NOMO-1 (cell line): ENCODE measurements at regions not wholly inside any gene's neighbourhood (a gene's known extent, or its start where the extent isn't known, plus 50 kb on each side); places are given as distances from the start of the nearest gene placed in this dataset.
"Not testable (repeated sequence)": the region's sequence is repeated elsewhere in the genome, so short reads cannot be mapped to it uniquely, and the experiment has no call there.

Experiments
- DNase-seq, 2 experiments: peaks; one replicate each; lab custom pipeline; 2025; ENCODE audit not compliant: unreplicated experiment in 2 of 2; lab: John Stamatoyannopoulos, UW

DNA sequence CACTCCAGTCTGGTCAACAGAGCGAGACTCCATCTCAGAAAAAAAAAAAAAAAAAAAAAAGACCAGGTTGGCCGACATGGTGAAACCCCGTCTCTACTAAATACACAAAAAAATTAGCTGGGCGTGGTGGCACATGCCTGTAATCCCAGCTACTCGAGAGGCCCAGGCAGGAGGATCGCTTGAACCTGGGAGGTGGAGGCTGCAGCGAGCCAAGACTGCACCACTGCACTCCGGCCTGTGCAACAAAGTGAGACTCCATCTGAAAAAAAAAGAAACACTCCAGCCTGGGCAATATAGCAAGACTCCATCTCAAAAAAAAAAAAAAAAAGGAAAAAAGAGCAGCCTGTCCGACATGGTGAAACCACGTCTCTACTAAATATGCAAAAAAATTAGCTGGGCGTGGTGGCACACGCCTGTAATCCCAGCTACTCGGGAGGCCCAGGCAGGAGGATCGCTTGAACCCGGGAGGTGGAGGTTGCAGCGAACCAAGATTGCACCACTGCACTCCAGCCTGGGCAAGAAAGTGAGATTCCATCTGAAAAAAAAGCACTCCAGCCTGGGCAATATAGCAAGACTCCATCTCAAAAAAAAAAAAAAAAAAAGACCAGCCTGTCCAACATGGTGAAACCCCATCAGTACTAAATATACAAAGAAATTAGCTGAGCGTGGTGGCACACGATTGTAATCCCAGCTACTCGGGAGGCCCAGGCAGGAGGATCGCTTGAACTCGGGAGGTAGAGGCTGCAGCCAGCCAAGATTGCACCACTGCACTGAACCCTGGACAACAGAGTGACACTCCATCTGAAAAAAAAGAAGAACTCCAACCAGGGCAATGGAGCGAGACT lies 343.3 kb upstream of the PLGLB2 start:
- not testable (repeated sequence) for DNase-seq

DNA sequence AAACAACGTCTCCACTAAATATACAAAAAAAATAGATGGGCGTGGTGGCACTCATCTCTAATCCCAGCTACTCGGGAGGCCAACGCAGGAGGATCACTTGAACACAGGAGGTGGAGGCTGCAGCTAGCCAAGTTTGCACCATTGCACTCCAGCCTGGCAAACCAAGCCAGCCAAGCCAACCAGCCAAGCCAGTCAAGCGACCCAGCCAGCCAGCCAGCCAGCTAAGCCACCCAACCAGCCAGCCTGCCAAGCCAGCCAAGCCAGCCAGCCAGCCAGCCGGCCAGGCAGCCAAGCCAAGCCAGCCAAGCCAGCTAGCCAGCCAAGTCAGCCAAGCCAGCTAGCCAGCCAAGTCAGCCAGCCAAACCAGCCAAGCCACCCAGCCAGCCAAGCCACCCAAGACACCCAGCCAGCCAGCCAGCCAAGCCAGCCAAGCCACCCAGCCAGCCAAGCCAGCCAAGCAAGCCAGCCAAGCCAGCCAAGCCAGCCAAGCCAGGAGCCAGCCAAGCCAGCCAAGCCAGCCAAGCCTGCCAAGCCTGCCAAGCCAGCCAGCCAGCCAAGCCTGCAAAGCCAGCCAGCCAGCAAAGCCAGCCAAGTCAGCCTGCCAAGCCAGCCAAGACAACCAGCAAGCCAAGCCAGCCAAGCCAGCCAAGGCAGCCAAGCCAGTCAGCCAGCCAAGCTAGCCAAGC lies 342.2 kb upstream of the PLGLB2 start:
- not testable (repeated sequence) for DNase-seq

DNA sequence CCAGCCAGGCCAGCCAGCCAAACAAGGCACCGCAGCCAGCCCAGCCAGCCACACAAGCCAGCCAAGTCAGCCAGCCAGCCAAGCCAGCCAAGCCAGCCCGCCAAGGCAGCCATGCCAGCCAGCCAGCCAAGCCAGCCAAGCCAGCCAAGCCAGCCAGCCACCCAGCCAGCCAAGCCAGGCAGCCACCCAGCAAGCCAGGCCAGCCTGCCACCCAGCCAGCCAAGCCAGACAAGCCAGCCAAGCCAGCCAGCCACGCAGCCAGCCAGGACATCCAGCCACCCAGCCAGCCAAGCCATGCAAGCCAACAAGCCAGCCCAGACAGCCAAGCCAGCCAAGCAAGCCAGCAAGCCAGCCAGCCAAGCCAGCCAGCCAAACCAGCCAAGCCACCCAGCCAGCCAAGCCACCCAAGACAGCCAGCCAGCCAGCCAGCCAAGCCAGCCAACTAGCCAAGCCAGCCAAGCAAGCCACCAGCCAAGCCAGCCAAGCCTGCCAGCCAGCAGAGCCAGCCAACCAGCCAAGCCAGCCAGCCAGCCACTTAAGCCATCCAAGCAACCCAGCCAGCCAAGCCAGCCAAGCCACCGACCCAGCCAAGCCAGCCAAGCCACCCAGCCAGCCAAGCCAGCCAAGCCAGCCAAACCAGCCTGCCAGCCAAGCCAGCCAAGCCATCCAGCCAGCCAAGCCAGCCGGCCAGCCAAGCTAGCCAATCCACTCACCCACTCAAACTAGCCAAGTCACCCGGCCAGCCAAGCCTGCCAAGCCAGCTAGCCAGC lies 341.3 kb upstream of the PLGLB2 start:
- DNase-seq: not testable (repeated sequence)

DNA sequence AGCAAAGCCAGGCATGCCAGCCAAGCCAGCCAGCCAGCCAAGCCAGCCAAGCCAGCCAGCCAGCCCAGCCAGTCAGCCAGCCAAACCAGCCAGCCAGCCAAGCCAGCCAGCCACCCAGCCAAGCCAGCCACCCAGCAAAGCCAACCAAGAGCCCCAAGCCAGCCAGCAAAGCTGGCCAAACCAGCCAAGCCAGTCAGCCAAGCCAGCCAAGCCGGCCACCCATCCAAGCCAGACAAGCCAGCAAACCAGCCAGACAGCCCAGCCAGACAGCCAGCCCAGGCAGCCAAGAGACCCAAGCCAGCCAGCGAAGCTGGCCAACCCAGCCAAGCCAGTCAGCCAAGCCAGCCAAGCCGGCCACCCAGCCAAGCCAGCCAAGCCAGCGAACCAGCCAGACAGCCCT lies 338.3 kb upstream of the PLGLB2 start:
- not testable (repeated sequence) for DNase-seq

DNA sequence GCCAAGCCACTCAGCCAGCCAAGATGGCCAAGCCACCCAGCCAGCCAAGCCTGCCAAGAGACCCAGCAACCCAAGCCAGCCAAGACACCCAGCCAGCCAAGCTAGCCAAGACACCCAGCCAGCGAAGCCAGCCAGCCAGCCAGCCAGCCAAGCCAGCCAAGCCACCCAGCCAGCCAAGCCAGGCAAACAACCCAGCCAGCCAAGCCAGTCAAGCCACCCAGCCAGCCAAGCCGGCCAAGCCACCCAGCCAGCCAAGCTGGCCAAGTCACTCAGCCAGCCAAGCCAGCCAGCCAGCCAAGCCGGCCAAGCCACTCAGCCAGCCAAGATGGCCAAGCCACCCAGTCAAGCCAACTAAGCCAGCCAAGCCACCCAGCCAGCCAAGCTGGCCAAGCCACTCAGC lies 337.5 kb upstream of the PLGLB2 start:
- not testable (repeated sequence) for DNase-seq

DNA sequence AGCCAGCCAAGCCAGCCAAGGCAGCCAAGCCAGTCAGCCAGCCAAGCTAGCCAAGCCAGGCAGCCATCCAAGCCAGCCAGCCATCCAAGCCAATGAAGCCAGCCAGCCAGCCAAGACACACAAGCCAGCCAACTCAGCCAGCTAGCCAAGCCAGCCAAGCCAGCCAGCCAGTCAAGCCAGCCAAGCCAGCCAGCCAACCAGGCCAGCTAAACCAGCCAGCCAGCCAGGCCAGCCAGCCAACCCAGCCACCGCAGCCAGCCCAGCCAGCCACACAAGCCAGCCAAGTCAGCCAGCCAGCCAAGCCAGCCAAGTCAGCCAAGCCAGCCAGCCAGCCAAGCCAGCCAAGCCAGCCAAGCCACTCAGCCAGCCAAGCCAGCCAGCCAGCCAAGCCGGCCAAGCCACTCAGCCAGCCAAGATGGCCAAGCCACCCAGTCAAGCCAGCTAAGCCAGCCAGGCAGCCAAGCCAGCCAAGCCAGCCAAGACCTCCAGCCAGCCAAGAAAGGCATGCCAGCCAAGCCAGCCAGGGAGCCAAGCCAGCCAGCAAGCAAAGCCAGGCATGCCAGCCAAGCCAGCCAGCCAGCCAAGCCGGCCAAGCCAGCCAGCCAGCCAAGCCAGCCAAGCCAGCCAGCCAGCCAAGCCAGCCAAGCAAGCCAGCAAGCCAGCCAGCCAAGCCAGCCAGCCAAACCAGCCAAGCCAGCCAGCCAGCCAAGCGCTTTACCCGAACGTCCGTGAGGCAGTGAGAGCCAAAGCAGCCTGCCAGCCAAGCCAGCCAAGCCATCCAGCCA lies 335.7 kb upstream of the PLGLB2 start:
- DNase-seq: not testable (repeated sequence)

DNA sequence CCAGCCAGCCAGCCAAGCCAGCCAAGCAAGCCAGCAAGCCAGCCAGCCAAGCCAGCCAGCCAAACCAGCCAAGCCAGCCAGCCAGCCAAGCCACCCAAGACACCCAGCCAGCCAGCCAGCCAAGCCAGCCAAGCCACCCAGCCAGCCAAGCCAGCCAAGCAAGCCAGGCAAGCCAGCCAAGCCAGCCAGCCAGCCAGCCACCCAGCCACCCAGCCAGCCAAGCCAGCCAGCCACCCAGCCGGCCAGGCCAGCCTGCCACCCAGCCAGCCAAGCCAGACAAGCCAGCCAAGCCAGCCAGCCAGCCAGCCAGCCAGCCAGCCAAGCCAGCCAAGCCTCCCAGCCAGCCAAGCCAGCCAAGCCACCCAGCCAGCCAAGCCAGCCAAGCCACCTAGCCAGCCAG lies 333.6 kb upstream of the PLGLB2 start:
- DNase-seq: not testable (repeated sequence)

DNA sequence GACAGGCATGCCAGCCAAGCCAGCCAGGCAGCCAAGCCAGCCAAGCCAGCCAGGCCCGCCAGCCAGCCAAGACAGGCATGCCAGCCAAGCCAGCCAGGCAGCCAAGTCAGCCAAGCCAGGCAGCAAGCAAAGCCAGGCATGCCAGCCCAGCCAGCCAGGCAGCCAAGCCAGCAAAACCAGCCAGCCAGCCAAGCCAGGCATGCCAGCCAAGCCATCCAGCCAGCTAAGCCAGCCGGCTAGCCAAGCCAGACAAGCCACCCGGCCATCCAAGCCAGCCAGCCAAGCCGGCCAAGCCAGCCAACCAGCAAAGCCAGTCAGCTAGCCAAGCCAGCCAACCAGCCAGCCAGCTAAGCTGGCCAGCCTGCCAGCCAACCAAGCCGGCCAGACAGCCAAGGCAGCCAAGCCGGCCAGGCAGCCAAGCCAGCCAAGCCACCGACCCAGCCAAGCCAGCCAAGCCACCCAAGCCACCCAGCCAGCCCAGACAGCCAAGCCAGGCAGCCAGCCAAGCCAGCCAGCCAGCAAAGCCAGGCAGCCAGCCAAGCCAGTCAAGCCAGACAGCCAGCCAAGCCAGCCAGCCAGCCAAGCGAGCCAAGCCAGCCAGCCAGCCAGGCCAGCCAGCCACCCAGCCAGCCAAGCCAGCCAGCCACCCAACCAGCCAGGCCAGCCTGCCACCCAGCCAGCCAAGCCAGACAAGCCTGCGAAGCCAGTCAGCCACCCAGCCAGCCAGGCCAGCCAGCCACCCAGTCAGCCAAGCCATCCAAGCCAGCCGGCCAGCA lies 332.9 kb upstream of the PLGLB2 start:
- DNase-seq: not testable (repeated sequence)

DNA sequence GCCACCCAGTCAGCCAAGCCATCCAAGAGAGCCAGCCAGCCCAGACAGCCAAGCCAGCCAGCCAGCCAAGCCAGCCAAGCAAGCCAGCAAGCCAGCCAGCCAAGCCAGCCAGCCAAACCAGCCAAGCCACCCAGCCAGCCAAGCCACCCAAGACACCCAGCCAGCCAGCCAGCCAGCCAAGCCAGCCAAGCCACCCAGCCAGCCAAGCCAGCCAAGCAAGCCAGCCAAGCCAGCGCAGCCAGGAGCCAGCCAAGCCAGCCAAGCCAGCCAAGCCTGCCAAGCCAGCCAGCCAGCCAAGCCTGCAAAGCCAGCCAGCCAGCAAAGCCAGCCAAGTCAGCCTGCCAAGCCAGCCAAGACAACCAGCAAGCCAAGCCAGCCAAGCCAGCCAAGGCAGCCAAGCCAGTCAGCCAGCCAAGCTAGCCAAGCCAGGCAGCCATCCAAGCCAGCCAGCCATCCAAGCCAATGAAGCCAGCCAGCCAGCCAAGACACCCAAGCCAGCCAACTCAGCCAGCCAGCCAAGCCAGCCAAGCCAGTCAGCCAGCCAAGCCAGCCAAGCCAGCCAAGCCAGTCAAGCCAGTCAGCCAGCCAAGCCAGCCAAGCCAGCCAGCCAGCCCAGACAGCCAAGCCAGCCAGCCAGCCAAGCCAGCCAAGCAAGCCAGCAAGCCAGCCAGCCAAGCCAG lies 332.2 kb upstream of the PLGLB2 start:
- DNase-seq: not testable (repeated sequence)

DNA sequence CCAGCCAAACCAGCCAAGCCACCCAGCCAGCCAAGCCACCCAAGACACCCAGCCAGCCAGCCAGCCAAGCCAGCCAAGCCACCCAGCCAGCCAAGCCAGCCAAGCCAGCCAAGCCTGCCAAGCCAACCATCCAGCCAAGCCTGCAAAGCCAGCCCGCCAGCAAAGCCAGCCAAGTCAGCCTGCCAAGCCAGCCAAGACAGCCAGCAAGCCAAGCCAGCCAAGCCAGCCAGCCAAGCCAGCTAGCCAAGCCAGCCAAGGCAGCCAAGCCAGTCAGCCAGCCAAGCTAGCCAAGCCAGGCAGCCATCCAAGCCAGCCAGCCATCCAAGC lies 331.7 kb upstream of the PLGLB2 start:
- DNase-seq: not testable (repeated sequence)

DNA sequence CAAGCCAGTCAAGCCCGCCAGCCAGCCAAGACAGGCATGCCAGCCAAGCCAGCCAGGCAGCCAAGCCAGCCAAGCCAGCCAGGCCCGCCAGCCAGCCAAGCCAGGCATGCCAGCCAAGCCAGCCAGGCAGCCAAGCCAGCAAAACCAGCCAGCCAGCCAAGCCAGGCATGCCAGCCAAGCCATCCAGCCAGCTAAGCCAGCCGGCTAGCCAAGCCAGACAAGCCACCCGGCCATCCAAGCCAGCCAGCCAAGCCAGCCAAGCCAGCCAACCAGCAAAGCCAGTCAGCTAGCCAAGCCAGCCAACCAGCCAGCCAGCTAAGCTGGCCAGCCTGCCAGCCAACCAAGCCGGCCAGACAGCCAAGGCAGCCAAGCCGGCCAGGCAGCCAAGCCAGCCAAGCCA lies 330.7 kb upstream of the PLGLB2 start:
- DNase-seq: not testable (repeated sequence)

DNA sequence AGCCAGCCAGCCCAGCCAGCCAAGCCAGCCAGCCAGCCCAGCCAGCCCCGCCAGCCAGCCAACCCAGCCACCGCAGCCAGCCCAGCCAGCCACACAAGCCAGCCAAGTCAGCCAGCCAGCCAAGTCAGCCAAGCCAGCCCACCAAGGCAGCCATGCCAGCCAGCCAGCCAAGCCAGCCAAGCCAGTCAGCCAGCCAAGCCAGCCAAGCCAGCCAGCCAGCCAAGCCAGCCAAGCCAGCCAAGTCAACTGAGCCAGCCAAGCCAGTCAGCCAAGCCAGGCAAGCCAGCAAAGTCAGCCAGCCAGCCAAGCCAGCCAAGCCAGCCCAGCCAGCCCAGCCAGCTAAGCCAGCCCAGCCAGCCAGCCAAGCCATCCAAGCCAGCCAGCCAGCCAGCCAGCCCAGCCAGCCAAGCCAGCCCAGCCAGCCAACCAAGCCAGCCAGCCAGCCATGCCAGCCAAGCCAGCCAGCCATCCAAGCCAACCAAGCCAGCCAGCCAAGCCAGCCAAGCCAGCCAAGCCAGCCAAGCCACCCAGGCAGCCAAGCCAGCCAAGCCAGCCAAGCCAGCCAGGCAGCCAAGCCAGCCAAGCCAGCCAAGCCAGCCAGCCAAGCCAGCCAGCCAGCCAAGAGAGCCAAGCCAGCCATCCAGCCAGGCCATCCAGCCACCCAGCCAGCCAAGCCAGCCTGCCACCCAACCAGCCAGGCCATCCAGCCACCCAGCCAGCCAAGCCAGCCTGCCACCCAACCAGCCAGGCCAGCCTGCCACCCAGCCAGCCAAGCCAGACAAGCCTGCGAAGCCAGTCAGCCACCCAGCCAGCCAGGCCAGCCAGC lies 329.9 kb upstream of the PLGLB2 start:
- not testable (repeated sequence) for DNase-seq

DNA sequence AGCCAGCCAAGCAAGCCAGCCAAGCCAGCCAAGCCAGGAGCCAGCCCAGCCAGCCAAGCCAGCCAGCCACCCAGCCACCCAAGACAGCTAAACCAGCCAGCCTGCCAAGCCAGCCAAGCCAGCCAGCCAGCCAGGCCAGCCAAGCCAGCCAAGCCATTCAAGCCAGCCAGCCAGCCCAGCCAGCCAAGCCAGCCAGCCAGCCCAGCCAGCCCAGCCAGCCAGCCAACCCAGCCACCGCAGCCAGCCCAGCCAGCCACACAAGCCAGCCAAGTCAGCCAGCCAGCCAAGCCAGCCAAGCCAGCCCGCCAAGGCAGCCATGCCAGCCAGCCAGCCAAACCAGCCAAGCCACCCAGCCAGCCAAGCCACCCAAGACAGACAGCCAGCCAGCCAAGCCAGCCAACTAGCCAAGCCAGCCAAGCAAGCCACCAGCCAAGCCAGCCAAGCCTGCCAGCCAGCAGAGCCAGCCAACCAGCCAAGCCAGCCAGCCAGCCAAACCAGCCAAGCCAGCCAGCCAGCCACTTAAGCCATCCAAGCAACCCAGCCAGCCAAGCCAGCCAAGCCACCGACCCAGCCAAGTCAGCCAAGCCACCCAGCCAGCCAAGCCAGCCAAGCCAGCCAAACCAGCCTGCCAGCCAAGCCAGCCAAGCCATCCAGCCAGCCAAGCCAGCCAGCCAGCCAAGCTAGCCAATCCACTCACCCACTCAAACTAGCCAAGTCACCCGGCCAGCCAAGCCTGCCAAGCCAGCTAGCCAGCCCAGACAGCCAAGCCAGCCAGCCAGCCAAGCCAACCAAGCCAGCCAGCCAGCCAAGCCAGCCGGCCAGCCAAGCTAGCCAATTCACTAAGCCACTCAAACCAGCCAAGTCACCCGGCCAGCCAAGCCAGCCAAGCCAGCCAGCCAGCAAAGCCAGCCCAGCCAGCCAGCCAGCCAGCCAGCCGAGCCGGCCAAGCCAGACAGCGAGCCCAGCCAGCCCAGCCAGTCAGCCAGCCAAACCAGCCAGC lies 328.8 kb upstream of the PLGLB2 start:
- not testable (repeated sequence) for DNase-seq

DNA sequence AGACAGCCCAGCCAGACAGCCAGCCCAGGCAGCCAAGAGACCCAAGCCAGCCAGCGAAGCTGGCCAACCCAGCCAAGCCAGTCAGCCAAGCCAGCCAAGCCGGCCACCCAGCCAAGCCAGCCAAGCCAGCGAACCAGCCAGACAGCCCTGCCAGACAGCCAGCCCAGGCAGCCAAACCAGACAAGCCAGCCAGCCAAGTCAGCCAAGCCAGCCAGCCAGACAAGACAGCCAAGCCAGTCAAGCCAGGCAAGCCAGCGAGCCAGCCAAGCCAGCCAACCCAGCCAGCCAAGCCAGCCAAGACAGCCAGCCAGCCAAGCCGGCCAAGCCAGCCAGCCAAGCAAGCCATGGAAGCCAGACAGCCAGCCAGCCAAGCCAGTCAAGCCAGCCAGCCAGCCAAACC lies 327.9 kb upstream of the PLGLB2 start:
- not testable (repeated sequence) for DNase-seq

DNA sequence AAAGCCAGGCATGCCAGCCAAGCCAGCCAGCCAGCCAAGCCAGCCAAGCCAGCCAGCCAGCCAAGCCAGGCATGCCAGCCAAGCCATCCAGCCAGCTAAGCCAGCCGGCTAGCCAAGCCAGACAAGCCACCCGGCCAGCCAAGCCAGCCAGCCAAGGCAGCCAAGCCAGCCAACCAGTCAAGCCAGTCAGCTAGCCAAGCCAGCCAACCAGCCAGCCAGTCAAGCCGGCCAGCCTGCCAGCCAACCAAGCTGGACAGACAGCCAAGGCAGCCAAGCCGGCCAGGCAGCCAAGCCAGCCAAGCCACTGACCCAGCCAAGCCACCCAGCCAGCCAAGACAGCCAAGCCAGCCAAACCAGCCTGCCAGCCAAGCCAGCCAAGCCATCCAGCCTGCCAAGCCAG lies 326.9 kb upstream of the PLGLB2 start:
- not testable (repeated sequence) for DNase-seq

DNA sequence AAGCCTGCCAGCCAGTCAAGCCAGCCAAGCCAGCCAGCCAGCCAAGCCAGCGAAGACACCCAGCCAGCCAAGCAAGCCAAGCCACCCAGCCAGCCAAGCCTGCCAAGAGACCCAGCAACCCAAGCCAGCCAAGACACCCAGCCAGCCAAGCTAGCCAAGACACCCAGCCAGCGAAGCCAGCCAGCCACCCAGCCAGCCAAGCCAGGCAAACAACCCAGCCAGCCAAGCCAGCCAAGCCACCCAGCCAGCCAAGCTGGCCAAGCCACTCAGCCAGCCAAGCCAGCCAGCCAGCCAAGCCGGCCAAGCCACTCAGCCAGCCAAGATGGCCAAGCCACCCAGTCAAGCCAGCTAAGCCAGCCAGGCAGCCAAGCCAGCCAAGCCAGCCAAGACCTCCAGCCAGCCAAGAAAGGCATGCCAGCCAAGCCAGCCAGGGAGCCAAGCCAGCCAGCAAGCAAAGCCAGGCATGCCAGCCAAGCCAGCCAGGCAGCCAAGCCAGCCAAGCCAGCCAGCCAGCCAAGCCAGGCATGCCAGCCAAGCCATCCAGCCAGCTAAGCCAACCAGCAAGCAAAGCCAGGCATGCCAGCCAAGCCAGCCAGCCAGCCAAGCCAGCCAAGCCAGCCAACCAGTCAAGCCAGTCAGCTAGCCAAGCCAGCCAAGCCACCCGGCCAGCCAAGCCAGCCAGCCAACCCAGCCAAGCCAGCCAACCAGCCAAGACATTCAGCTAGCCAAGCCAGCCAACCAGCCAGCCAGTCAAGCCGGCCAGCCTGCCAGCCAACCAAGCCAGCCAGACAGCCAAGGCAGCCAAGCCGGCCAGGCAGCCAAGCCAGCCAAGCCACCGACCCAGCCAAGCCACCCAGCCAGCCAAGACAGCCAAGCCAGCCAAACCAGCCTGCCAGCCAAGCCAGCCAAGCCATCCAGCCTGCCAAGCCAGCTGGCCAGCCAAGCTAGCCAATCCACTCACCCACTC lies 323.8 kb upstream of the PLGLB2 start:
- not testable (repeated sequence) for DNase-seq
